SK-MEL-5 (cell line): ENCODE measurements at regions not wholly inside any gene's neighbourhood (a gene's known extent, or its start where the extent isn't known, plus 50 kb on each side); places are given as distances from the start of the nearest gene placed in this dataset.

Source experiments
- DNase-seq: peaks from one replicate; pipeline ENCODE4 v3.0.0-alpha.2; 2016; ENCODE audit warnings: low read depth, low spot score
- in situ Hi-C: cut with HindIII; loops from 2 replicates; pipeline ENCODE4 v1.10.0; 2016; ENCODE audit warnings: low sequenced_read_pairs, high pct_unique_total_duplicates, low pct_unique_long_range_greater_than_20kb

DNA sequence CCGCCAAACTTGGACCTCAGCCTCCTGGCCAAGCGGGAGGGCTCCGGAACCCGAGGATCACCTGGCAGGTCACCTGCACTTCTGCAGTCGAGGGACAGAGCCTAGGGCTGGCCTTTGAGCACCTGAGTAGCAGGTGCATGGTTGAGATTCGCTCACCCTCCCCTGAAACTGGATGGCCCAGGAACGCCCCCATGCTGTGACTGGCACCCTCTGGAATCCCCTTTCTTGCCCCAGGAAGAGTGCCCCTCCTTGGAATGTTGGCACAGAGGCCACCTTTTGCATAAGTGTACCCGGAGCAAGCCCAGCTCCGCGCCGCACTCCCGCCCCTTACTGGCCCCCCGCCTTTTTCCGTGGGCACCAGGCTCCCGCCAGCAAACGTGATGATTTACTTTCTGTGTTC lies 112.5 kb upstream of the IER5L start:
- in situ Hi-C loops: no loop called here
- no peak for DNase-seq

DNA sequence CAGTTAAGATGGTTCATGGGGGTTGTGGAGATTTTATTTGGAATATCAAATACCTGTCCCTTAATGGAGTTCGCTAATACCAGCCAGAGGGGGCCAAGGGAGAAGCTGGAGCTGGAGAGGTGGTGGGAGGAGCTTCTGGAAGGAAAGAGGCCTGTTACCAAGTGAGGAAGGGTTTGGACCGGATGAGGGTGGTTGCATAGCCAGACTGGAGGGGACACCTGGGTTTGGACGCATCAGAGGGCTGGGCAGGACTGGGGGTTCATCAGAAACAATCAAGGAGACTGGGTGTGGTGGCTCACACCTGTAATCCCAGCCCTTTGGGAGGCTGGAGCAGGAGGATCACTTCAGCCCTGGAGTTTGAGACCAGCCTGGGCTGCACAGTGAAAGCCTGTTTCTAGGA lies 111.8 kb upstream of the IER5L start:
- DNase-seq: no peak
- in situ Hi-C loops: no loop called here

DNA sequence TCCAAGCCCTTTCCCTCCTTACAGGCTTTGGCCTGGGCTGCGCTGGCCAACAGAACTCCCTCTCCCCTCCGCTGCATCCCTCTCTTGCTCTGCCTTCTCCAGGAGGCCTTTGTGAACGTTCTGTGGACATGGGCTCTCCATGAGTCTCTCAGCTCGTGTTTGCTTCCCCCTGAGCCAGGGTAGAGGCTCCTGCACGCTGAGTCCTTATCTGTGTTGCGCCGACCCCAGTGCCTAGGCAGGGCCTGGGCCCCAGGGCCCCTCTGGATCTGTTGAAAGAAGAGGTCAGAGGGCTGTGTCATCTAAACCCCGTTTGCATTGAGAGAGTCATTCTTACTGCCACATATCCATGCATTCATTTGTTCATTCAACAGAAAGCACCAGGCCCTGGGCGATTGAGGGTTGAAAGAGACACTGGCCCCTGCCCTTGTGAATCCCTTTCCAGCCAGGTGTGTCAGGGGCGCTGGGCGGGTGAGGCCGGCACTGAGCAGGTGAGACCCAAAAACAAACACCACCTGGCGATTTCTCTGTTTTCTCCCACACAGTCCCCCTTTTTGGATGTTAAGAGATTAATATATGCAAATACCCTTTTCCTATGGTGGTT lies 111.2 kb upstream of the IER5L start:
- in situ Hi-C loops: no loop called here
- DNase-seq: no peak

DNA sequence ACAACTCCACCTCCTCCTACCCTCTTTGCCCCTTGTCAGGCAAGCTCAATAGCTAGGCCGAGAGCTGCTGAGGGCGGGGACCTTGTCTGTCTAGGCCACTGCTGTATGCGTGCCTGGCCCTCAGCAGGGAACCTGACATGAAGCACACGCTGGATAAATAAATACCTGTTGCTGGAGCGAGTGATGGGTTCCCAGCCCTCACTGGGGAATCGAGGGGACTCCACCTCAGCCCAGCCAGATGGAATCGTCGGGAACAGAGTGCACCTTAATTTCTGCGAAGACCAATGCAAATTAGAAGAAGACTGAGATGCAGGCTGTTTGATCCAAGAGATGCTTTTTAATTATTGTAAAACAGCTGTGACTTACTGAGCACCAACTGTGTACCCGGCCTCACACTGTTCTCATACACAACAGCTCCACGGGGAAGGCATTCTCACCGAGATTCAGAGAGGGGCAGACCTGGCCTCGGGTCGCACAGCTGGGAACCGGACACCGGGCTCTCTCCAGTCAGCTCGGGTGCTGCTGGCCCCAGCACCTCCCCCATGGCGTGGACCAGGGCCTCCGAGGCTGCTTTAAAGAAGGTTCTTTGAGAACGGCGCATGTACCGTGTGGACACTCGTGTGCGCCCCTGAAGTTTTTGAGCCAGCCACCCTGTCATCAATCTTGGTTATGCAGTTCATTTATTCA lies 109.7 kb upstream of the IER5L start:
- in situ Hi-C loops: no loop called here

DNA sequence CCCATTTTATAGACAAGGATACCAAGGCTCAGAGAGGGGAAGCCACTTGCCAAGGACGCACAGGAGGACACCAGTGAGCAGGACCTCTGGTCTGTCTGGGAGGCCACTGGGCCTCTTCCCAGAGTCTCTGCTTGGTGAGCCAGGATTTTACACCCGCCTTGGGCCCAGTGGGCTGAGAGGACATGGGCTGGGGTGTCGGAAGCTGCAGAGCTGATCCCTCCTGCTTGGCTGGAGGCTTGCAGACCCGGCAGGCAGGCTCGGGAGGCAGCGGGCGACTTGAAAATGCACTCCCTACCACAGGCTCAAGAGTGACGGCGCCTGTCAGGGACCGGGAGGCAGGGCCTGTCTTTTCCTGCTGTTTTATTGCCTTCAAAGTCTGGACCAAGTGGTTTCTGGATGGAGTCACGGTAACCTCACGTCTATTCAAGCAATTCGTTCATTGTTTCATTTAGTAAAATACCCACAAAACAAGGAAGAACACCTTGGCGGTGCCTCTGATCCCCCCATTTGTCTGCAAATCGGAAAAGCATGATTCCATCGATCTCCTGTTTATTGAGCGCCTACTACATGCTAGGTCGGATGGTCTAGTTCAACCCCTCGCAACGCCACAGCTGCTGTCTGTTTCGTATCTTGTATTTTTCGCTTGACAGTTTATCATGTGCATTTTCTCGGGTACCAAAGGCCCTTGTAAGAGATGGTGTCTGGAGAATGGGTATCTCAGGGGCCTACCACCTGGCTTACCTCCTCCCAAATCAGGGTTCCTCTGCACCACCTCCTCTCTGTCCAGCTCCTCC lies 108.1 kb upstream of the IER5L start:
- DNase-seq: no peak
- in situ Hi-C loops: no loop called here

More for the DNA sequence above, 109.7 kb upstream of the IER5L start:
- no peak for DNase-seq

DNA sequence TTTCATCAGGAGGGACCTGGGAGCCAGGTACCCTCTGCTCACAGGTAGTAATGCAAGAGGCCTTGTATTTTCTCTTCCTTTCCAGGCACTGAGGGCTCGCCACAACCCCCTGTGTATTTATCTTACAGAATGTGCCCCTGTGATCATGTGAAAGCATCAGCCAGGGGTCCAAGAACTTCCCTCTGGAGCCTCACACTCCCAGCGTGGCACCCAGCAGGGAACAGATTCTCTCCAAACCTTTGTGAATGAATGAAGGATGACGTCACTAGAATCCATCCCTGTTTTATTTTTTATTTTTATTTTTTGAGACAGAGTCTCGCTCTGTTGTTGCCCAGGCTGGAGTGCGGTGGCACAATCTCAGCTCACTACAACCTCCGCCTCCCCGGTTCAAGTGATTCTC lies 107.3 kb upstream of the IER5L start:
- in situ Hi-C loops: no loop called here

DNA sequence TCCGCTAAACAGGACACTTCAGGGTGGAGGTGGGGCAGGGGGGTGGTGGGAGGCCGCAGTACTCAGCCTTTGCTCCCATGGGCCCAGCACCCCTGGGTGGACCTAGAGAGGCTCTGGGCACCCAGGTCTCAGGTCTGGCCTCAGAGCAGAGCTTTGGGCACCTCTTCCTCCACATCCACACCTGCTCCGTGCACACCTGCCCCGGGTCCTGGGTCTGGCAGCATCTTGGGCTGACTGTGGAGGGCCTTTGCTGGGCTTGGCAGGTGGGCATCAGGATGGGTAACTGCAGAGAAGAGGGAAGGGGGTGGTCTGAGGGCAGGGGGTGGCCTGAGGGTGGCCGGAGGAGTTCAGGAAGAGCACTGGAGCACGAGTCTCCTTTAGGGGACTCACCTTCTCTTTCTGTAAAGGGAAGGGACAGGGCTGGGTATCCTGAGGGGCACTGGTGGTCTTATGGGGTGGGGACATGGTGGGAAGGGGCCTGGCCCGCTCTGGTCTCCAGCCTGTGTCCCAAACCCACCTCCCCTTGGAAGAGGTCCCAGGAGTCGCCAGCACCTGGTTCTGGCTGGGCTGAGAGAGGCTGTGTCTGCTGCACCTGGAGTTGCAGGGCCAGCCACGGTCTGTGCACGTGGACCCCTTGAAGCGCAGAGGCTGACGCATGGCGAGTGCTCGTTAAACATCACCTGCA lies 106.7 kb upstream of the IER5L start:
- in situ Hi-C loops: no loop called here
- DNase-seq: no peak

More for the DNA sequence above, 107.3 kb upstream of the IER5L start:
- no peak for DNase-seq

DNA sequence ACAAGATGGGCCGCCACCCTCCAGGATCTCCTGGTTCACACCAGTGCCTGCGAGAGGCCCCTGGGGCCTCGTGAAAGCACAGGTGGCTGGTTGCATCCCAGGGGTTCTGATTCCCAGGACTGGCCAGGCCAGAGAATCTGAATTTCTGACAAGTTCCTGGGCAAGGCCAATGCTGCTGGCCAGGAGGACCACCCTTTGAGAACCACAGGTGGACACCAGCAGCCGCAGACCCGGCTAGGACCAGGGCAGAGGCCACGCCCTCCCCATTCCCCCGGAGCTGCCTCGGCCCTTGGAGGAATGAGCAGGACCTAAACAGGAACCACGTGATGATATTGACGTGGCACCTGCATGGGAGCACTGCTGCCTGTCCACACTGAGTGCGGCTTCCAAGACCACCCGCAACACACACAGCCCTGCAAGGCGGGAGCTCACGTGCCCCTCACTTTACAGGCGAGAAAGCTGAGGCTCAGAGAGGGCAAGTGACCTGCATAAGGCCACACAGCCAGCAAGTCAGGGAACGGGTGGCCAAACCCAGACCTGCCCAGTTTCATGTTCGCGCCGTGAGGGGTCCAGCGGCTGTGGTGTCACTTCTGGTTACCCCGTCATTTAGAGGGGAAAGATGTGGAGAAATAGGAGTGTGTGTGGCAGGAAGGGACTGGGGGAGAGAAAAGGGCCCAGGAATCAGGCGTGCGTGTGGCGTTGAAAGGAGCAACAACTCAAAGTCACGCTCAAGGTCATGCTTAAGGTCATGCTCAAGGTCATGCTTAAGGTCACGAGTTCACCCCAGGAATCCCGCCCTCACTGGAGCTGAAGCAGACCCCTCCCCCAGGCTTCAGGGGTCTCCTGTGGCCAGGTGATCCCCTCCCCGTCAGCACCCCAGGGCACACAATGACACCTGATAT lies 105.9 kb upstream of the IER5L start:
- in situ Hi-C loops: no loop called here
- no peak for DNase-seq

DNA sequence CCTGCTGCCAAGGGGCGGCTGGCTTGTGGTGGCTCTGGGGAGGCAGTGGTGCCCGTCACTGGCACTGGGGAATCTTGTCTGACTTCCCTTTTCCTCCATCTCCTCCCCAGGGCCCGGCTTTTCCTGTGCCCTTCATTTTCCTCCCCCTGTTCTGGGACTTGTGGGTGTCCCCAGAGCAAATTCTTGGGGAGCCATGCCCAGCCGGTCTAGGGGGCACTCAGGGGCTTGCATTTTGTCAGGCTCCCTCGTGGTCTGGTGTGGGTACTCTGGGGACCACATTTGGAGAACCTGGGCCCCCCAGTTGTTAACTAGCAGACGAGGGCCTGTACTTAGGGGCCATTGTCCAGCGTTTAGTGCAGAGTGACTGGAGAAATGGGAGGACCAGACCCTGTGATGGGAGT lies 105.2 kb upstream of the IER5L start:
- in situ Hi-C loops: no loop called here
- DNase-seq: no peak

DNA sequence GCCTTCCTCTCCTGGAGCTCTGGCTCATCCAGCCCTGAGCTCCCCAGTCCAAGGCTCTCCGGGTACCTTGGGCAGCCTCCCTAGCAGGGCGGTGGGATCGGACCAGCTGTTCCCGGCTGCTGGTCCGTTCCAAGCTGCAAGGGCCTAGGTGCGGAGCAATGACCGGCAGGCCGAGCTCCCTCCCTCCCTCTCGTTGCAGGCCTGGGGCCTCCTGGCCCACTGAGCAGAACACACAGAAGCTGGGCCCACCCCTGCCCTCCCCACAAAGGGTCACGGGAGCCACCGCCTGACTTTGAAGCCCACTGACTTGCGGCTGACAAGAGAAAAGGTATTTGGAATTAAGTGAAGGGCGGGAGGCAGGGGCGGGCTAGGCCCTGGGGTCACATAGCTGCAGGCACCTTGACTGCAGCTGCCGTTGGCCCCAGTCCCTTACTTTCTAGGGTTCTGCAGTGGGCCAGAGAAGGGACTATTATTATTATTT lies 104.7 kb upstream of the IER5L start:
- in situ Hi-C loops: no loop called here
- DNase-seq: no peak

DNA sequence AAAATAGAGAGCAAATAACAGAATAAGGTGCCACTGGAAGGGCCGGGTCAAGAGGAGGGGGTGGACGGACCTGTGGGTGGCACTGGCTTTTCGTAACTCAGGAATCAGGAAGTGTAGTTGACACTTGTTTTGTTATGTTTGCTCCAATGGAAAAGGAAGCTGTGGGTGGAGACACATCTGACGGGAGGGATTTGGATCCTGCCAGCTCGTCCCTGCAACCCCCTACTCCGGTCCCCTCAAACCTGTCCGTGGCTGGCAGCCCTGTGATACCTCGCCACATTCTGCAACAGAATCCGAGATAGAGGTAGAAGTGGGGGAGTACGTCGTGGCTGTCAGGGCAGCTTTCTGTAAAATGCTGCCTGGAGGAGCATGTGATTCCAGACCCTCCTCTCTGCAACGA lies 104.2 kb upstream of the IER5L start:
- in situ Hi-C loops: no loop called here
- DNase-seq: no peak

DNA sequence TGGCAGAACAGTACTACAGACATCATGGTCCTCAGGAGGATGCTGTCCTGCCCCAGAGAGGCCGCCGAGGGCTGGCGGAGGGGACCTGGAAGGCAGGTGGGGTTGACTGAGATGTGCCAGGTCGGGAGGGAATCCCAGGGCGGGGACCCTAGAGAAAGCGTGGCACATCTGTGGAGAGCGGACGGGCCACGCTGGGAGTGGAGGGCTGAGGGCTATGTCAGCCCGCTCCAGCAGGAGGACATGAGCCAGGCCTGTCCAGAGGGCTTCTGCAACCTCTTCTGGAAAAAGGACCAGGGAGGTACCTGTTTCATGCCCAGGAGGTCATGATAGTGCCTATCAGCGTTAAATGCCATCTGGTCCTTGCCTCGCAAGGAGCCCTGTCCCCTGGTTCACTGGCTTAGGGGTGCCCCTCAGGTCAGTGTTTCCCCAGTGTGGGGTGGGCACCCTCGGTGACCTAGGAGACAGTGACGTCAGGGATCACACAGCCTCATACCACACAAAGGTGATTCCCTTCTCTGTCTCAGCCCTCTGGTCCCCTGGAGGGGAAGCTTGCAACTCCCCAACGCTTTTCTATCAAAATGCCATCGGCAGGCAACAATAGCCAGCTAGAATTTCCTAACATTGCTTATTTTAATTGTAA lies 103.6 kb upstream of the IER5L start:
- no peak for DNase-seq

DNA sequence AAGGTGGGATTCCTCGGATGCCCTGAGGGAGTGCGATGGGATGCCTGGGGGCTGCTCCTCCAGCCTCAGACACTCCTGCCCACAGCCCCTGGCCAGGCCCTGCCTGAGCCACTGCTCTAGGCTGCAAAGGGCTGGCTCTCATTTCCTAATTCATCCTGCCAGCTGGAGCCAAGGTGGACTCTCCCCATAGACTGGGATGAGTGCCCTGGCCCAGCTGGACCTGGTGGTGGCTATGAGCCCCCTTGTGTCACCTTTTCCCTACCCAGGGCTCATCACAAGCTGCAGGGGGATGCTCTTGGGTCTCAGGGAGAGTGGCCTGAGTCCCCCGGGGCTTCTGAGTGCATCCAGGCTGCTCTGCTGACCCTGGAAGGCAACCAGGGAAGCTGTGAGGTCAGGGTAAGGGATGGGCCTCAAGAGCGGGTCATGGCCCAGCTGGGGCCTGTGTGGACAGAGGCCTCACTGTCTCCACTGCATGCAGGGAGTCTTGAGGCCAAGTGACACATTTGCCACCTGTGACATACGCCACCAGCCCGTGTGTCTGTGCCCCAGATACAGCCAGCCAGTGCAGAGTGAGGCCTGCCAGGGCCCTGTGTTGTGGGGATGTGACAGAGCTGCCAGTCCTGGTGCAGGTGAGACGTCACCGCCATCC lies 102.7 kb upstream of the IER5L start:
- in situ Hi-C loops: no loop called here
- DNase-seq: no peak

More for the DNA sequence above, 103.6 kb upstream of the IER5L start:
- in situ Hi-C loops: no loop called here

DNA sequence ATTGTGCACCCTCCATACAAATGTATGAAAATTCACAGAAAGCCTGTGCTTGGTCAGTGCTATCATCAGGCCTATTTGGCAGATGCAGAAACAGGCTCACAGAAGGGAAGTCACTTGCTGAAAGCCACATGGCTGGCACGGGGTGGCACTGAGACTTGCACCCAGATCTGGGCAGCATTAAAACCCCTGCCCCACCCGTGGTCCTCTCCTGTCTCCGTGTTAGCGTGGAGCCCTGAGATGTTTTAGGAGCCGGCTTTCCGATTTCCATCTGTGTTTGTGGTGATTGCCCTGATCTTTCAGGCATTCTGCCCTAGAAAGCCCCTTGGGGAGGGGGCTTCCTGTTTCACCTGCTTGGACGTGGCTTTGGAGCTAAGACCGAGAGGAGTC lies 102.2 kb upstream of the IER5L start:
- in situ Hi-C loops: no loop called here
- DNase-seq: no peak

DNA sequence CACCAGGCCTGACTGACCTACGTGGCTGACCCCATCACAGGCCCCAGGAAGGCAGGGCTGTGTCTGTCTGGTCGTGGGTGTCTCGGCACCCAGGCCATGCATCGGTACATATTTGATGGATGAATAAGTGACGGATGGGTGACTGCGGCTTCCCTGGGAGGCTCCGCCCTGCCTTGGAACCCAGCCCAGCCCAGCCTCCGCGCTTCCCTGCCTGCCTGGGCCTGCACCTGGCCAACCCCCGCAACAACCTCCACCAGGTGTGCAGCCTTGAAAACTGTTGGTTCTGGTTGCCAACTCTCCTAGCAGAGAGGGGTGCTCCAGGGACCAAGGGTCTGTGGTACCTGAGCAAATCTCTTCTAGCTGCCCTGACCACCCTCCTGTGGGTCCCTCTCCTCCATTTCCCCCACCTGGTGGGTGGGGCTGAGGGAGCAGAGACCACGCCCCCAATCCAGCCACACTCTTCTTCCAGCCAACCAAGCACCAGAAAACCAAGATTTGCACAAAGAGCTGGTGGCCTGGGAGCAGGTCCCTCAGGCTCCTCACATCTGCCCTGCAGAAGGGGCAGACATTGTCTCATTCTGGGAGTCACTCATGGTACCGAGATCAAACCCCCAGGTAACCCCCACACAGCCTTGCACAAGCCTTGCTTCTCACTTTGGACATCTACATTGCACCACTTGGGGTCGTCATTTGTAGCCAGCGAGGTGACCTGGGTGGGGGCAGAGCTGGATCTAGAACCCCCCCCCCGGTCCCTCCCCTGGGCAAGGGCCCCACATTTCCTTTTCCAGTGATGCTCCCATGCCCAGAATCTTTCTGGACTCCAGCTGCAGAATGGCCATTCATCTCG lies 100.6 kb upstream of the IER5L start:
- DNase-seq: no peak
- in situ Hi-C loops: no loop called here
